DMS53 treated with DMSO at 0.1 percent for 48 hours (cell line): ENCODE measurements at regions not wholly inside any gene's neighbourhood (a gene's known extent, or its start where the extent isn't known, plus 50 kb on each side); places are given as distances from the start of the nearest gene placed in this dataset.
"Not testable (repeated sequence)": the region's sequence is repeated elsewhere in the genome, so short reads cannot be mapped to it uniquely, and the experiment has no call there.

ENCODE experiments used
- DNase-seq: peaks from one replicate; lab custom pipeline; 2025; ENCODE audit not compliant: unreplicated experiment; lab: John Stamatoyannopoulos, UW

GRCh38 chr1:228611707-228612106 lies 123.6 kb upstream of the RHOU start:
- not testable (repeated sequence) for DNase-seq

DNA sequence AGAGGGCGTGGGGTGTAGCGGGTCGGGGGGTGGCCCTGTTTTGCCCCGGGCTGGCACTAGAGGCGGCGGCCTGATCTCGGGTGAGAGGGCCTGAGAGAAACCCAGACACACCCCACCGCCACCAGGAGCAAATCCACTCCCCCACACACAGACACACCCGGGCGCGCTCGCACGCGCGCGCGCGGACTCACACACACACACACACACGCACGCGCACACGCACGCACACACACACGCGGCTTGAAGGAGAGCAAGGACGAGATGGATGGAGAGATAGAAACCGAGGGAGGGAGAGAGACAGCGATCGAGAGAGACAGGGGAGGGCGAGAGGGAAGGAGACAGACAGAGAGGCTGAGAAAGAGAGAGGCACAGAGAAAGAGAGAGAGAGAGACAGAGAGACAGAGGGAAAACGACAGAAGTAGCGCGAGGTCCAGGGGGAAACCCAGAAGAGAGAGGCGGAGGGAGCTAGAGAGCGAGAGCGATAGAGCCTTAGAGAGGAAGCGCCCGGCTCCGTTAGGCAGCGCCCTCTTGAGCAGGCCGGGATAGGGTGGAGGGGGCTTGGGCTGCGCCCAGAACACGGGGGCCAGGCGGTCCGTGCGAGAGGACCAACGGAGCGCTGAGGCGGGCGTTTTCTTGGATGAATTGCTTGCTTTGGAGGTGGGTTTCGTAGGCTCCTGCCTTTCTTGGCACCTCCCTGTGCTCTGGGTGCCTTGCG lies 113.1 kb upstream of the RHOU start:
- DNase-seq = not testable (repeated sequence)

- not testable (repeated sequence) for DNase-seq
These were observed 108.8 kb upstream of the RHOU start for GRCh38 chr1:228626481-228626880.

- not testable (repeated sequence) for DNase-seq
These were observed 102.4 kb upstream of the RHOU start for GRCh38 chr1:228632858-228633257.

- DNase-seq = not testable (repeated sequence)
These were observed 100.0 kb upstream of the RHOU start for GRCh38 chr1:228635304-228635703.

DNA sequence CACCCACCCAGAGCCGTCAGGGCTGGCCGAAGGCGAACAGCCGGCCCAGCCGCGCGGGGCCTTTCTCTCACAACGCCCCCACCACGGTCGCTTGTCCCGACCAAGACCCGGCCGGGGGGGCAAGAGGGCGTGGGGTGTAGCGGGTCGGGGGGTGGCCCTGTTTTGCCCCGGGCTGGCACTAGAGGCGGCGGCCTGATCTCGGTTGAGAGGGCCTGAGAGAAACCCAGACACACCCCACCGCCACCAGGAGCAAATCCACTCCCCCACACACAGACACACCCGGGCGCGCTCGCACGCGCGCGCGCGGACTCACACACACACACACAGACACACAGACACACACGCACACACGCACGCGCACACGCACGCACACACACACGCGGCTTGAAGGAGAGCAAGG lies 97.8 kb upstream of the RHOU start:
- not testable (repeated sequence) for DNase-seq

GRCh38 chr1:228646717-228647522 lies 88.4 kb upstream of the RHOU start:
- DNase-seq = peak; percentile 14

- peak; percentile 56 for DNase-seq
These were observed 87.5 kb upstream of the RHOU start for GRCh38 chr1:228647523-228648444.

- DNase-seq = no peak
These were observed 86.5 kb upstream of the RHOU start for GRCh38 chr1:228648647-228649383.

DNA sequence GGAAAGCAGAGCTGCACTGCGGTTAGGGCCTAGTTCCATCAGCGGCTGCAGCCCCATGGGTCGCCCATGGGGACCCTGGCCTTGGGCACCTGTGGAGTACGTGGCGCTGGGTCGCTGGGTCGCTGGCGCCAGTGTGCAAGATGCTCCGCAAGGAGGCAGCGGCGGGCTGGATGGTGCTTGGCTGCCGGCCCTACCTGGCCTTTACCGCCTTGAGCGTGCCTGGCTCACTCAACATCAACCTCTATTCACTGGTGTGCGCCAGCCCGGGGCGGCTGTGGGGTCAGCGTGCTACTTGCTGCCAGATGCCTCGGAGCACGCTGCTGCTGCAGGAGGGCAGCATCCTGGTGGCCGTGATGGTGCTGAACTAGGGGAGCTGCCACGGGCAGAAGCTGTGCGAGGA lies 85.1 kb upstream of the RHOU start:
- DNase-seq = no peak

DNA sequence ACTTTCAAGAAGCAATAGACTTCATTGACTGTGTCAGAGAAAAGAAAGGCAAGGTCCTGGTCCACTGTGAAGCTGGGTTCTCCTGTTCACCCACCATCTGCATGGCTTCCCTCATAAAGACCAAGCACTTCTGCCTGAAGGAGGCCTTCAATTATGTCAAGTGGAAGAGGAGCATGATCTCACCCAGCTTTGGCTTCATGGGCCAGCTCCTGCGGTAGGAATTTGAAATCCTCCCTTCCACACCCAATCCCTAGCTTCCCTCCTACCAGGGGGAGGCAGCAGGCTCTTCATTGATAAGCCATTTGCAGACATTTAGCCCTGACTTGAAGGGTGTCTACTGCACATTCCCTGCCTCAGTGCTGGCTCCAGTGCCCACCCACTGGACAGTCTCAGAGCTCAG lies 84.3 kb upstream of the RHOU start:
- no peak for DNase-seq

GRCh38 chr1:228652116-228652515 lies 83.2 kb upstream of the RHOU start:
- DNase-seq = no peak

DNA sequence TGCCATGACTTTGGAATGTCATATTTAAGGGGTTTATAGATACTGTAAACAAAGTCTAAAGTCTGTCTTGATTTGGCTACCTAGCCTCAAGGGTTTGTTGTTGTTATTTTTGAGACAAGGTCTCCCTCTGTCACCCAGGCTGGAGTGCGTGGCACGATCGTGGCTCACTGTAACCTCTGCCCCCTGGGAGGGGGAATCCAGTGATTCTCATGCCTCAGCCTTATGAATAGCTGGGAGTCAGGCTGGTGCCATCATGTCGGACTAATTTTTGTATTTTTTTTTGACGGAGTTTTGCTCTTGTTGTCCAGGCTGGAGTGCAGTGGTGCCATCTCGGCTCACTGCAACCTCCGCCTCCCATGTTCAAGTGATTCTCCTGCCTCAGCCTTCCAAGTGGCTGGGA lies 82.2 kb upstream of the RHOU start:
- DNase-seq = not testable (repeated sequence)

- no peak for DNase-seq
These were observed 81.5 kb upstream of the RHOU start for GRCh38 chr1:228653748-228654147.

GRCh38 chr1:228655796-228656394 lies 79.4 kb upstream of the RHOU start:
- DNase-seq = no peak

DNA sequence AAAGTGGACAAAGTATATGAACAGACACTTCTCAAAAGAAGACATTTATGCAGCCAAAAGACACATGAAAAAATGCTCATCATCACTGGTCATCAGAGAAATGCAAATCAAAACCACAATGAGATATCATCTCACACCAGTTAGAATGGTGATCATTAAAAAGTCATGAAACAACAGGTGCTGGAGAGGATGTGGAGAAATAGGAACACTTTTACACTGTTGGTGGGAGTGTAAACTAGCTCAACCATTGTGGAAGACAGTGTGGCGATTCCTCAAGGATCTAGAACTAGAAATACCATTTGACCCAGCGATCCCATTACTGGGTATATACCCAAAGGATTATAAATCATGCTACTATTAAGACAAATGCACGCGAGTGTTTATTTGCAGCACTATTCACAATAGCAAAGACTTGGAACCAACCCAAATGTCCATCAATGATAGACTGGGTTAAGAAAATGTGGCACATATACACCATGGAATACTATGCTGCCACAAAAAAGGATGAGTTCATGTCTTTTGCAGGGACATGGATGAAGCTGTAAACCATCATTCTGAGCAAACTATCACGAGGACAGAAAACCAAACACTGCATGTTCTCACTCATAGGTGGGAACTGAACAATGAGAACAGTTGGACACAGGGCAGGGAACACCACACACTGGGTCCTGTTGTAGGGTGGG lies 73.1 kb upstream of the RHOU start:
- DNase-seq = not testable (repeated sequence)

DNA sequence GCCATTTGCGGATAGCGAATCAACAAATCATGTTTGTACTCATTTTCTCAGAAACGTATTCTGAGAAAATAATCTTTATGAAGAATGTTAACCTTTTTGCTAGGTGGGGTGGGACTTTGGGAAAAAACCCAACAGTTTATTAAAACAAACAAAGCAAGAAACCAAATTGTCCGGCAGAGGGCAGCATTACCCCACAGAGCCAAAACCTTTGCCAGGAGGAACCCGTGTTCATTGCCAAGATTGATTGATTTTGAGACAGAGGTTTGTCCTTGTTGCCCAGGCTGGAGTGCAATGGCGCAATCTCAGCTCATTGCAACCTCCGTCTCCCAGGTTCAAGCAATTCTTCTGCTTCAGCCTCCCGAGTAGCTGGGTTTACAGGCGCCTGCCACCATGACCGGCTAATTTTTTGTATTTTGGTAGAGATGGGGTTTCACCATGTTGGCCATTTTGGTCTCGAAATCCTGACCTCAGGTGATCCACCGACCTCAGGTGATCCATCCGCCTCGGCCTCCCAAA lies 70.8 kb upstream of the RHOU start:
- DNase-seq = peak; percentile 68

DNA sequence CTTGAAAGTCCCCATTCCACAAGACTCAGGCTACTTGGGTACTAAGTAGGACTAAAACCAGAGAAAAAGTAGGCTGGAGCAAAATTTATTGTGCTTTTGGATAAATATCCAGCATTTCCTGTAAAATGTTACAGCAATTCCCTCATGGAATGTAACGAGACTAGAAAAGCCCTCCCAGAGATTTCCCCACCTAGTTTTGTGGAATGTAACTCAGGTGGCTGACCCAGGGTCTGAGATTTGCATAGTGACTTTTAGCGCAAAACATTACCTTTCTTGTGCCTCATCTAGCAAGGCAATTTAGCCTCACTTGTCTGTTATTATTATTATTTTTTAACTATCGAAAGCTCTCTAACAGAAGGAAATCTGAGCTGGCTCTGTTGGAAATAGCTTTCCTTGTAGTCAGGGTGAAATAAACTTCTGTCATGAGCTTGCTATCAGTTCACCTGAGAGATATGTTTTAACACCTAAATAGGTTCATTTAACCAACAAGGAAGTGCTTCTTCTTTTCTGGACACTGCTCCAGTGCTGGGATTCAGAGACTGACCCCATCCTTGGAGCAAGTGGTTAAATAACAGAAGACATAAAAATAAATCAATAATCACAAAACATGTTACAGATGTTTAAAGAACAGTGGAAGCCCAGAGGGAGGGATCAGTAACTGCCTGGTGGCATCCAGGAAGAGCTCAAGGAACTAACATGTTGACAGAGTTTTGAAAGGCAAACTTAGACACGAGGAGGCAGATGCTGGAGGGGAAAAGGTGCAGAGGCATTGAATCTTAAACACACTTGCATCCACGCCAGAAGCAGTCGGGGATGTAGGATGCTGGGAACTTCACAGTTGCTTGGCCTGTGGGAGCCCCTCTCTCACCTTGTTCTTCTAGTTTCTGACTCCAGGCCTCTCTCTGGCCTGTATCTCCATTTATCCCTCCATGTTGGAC lies 68.3 kb upstream of the RHOU start:
- no peak for DNase-seq
